Kidney (tissue), 13 donors: ENCODE measurements at regions not wholly inside any gene's neighbourhood (a gene's known extent, or its start where the extent isn't known, plus 50 kb on each side); places are given as distances from the start of the nearest gene placed in this dataset.

Source experiments
- DNase-seq, 5 donors: peaks; one replicate each; pipeline ENCODE4 v3.0.0-alpha.2; 2013 to 2020
- FAIRE-seq: peaks from 2 replicates; lab custom pipeline; 2012; peaks lifted over from hg19 to GRCh38; lab: Jason Lieb, UNC
- H3K27ac ChIP-seq, 2 donors: one replicate each; pipeline ENCODE4 v1.7.0; 2013; ENCODE audit warnings: low read depth in 2 of 2, low read length in 2 of 2, inconsistent platforms in 1 of 2
- H3K27me3 ChIP-seq: one replicate; pipeline ENCODE4 v1.7.1; 2013; ENCODE audit warnings: low read length, inconsistent platforms; ENCODE audit not compliant: control insufficient read depth, insufficient read depth
- H3K36me3 ChIP-seq, 3 donors: one replicate each; pipeline versions ENCODE4 v1.7.0 to v1.7.1; 2013; ENCODE audit warnings: low read length in 3 of 3, control low read depth in 1 of 3, inconsistent platforms in 1 of 3; ENCODE audit not compliant: insufficient read depth in 3 of 3, control insufficient read depth in 2 of 3
- H3K4me1 ChIP-seq, 3 donors: one replicate each; pipeline versions ENCODE4 v1.7.0 to v1.7.1; 2013; ENCODE audit warnings: low read length in 3 of 3, inconsistent platforms in 1 of 3, low read depth in 1 of 3; ENCODE audit not compliant: control insufficient read depth in 2 of 3, insufficient read depth in 2 of 3
- H3K4me3 ChIP-seq, 3 donors: one replicate each; pipeline versions ENCODE4 v1.7.0 to v1.8.1; 2013; ENCODE audit warnings: low read length in 3 of 3, control low read depth in 1 of 3, inconsistent platforms in 1 of 3
- H3K9ac ChIP-seq, 3 donors: one replicate each; pipeline versions ENCODE4 v1.7.0 to v1.7.1; 2013; ENCODE audit warnings: low read length in 3 of 3, control low read depth in 1 of 3, inconsistent platforms in 1 of 3
- H3K9me3 ChIP-seq, 3 donors: one replicate each; pipeline versions ENCODE4 v1.7.0 to v1.7.1; 2013; ENCODE audit warnings: low read length in 3 of 3, control low read depth in 1 of 3, inconsistent platforms in 1 of 3; ENCODE audit not compliant: control insufficient read depth in 2 of 3, insufficient read depth in 1 of 3
- intact Hi-C: fragments of 100-400 bp; cut with DNase I; formaldehyde crosslinking; loops from one replicate; pipeline ENCODE4 v1.11.1; 2022
- TF ChIP-seq, protein P1 (sequence below): IDR thresholded peaks from 3 replicates; pipeline ENCODE4 v1.5.1; 2012; ENCODE audit warnings: mild to moderate bottlenecking, moderate library complexity, borderline replicate concordance; ENCODE audit not compliant: insufficient read depth; ENCODE audit errors: extremely low read depth
- donor health status: control.
- donor health status: control.
- donor health status: control.
- donor health status: control.
- donor health status: control.
- donor health status: DM: yes; HTN: yes; CAD: no.
- donor health status: Normal renal cell carcinoma (clear cell type).

DNA sequence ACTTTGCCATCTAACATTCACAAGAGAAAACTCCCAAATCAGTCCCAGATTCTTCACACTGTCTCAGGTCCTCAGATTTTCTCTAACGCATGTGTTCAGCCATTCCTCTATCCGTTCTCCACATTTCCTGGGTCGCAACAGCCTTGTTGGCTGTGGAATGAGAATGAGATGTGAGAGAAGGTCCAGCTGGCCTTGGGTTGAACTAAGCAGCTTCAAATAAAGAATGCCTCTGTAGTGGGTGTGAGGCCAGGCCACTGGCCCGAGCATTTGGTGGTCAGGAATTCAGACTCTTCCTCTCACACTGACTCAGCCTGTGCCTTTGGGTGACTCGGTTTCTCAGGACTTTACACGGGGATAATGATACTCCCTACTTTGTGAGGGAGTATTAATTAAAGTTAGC lies 73.8 kb upstream of the CCN6 start:
- intact Hi-C loops, result no loop called here
- FAIRE-seq, result no peak
- Histone ChIP-seq H3K9me3 (no peaks in the 10 kb centered on the region), H3K9ac (no peak overlapping the region), H3K27ac (no peak overlapping the region), H3K4me1 (peaks cover 0 to 3% (median 0%) of the 10 kb centered on the region in 3 donors), H3K4me3 (no peak overlapping the region), H3K36me3 (no peaks in the 10 kb centered on the region), H3K27me3 (no peaks in the 10 kb centered on the region)
- peak in 2 of 5 donors; percentile 61 to 79 for DNase-seq
- TF ChIP-seq, protein P1, sequence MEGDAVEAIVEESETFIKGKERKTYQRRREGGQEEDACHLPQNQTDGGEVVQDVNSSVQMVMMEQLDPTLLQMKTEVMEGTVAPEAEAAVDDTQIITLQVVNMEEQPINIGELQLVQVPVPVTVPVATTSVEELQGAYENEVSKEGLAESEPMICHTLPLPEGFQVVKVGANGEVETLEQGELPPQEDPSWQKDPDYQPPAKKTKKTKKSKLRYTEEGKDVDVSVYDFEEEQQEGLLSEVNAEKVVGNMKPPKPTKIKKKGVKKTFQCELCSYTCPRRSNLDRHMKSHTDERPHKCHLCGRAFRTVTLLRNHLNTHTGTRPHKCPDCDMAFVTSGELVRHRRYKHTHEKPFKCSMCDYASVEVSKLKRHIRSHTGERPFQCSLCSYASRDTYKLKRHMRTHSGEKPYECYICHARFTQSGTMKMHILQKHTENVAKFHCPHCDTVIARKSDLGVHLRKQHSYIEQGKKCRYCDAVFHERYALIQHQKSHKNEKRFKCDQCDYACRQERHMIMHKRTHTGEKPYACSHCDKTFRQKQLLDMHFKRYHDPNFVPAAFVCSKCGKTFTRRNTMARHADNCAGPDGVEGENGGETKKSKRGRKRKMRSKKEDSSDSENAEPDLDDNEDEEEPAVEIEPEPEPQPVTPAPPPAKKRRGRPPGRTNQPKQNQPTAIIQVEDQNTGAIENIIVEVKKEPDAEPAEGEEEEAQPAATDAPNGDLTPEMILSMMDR, result no peak

DNA sequence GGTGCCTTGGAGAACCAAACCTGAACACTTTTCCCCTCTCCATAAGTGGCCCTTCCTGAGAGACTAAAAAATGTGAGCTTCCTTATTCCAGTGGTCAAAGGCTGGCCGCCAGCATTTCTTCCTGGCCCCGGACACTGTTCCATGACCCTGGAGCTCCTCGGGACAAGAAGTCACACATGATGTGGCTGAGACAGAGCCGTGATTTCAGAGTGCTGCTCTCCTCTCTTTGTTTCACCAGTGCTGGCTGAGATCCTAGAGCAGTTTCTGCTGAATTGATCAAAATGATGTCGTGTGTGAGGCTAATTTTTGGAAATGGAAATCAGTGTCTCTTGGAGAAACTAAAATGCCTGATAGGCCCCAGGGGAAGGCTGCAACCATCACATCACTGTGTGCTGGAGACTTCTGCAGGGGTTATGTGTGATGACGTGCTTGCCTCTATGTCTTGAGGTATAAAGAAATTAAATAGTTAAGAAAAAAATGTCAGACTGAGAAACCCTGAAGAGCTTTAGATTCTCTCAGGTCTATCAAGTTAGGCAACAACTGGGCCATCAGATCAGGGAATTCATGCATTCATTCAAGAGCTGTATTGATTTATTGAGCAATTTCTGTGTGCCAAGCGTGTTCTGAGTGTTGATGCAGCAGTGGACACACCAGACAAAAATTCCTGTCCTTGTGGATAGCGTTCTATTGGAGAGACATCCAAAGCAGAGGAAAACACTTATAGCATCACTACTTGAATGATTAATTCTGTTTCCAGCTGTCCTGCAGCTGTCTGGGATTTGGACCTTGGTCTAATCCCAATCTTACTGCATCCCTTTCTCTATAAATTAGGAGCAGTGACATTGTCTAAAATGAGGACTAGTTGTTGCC lies 72.7 kb upstream of the CCN6 start:
- TF ChIP-seq, protein P1, result no peak
- Histone ChIP-seq H3K36me3 (no peaks in the 10 kb centered on the region), H3K27me3 (no peaks in the 10 kb centered on the region), H3K4me3 (no peak overlapping the region), H3K4me1 (peaks cover 0 to 3% (median 0%) of the 10 kb centered on the region in 3 donors), H3K27ac (no peak overlapping the region), H3K9me3 (no peaks in the 10 kb centered on the region), H3K9ac (no peak overlapping the region)
- DNase-seq (peak in 1 of 5 donors; percentile 68), FAIRE-seq (no peak)
- intact Hi-C loops, result no loop called here

DNA sequence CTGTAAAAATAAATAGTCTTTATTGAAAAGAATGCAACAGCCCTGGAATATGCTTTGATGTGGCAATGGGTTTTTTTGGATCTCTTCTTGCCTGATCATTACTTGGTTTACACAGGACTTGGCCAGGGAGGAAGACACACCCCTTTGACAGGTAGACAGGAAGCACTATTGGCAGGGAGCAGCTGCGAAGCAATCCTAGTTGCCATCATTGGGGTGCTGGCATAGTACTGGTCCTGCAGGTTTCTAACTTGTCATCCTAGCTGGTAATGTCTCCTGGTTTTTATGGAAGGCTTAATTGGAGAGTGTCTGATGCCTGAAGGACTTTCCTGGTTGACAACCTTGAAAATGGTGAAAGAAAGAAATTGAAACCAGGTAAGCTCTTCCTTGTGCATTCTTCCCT lies 71.2 kb upstream of the CCN6 start:
- FAIRE-seq (no peak), DNase-seq (no peak)
- Histone ChIP-seq H3K4me3 (no peak overlapping the region), H3K9ac (no peak overlapping the region), H3K4me1 (peaks cover 0 to 3% (median 0%) of the 10 kb centered on the region in 3 donors), H3K27ac (no peak overlapping the region), H3K9me3 (no peaks in the 10 kb centered on the region), H3K27me3 (no peaks in the 10 kb centered on the region), H3K36me3 (no peaks in the 10 kb centered on the region)
- TF ChIP-seq, protein P1, result no peak
- intact Hi-C loops, result no loop called here
